GM18505 (cell line): ENCODE measurements at regions not wholly inside any gene's neighbourhood (a gene's known extent, or its start where the extent isn't known, plus 50 kb on each side); places are given as distances from the start of the nearest gene placed in this dataset.

ENCODE experiments used
- ATAC-seq: cut with Tn5 transposase; IDR thresholded peaks from one replicate; pipeline ENCODE4 v1.9.1; 2021; ENCODE audit not compliant: unreplicated experiment
- POLR2A ChIP-seq: IDR thresholded peaks from 4 replicates; pipeline ENCODE4 v1.6.1; 2011; ENCODE audit warnings: borderline replicate concordance; ENCODE audit not compliant: insufficient read depth, insufficient read length; ENCODE audit errors: extremely low read depth

DNA sequence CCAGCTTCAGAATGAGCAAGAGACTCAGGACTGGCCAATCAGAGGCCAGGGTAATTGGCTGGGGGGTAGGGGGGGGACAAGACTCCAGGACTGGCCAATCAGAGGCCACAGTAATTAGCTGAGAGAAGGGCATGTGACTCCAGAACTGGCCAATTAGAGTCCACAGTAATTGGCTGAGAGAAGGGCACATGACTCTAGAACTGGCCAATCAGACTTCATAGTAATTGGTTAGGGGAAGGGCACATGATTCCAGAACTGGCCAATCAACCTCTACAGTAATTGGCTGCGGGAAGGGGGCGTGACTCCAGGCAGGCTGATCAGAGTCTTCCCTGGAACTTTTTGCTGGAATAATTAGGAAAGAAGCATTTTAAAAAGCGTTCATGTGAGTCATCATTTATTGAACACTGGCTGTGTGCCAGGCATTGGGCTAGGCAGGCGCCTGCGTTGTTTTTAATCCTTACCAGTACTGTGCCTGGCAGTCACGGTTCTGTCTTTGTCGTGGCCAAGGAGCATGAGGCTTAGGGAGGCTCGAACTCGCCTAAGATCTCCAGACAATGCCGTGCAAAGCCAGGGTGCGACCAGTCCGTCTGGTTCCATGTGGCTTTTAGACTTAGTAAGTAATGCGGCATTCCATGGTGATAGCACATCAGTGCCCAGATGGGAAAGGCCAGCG, 508.1 kb downstream of the TBC1D22A start:
- no peak for TF ChIP-seq POLR2A
- ATAC-seq = no peak

DNA sequence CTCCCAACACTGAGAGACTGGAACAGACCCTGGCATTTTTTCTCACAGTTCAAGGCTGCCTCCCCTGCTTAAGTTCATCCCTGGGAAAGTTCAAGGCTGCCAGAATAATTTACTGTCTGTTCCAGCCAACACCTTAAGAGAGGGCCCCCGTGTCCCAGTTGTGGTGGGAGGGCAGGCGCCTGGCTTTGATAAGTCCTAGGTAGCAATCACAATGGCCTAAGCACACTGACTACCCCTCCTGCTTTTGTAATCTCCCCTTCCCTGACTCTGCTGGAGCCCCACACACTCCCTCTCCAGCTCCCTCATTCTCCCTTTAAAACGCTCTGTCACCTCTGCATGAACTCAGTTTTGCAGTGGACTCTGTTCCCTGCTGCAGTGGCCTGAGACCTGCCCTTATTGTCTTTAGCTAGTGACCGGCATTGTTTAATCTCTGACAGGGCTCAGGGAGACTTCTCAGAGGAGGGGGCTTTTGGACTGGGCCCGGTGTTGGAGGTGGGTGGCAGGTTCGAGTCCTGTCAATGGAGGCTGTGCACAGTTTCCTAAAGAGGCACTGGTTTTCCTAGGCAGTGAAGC, 507.2 kb downstream of the TBC1D22A start:
- TF ChIP-seq POLR2A = no peak
- no peak for ATAC-seq

DNA sequence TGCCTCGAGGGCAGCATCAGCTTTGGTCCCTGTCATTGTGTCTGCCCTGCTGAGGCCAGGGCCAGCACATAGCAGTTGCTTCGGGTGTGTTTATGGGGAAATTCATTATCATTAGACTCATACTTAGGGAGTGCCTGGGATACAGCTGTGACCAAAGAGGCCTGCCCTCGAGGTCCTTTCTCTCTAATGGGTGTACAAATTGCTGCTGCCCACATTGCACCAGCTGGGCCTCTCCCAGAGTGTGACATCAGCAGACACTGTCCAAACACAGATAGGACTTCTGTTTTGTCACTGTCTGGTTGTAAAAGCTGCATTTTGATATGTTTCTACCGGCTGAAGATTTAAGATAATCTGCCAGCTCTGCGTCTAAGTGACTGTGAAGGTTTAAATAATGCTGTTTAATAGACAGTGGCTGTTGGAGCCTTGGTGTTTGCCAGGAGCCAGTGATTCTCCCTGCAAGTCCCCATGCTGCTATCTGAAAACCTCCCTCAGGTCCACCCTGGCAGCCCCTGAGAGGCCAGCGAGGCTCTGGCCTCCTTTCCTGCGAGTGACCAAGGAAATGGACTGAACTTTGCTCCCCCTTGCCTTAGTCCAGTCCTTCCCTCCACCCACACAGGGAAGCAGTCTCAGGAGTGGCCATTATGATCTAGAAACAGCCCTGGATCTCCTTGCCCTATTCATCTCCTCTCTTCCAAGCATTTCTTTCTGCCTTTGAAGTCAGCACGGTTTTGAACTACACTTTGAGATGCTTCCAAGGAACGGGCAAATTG, 505.2 kb downstream of the TBC1D22A start:
- ATAC-seq = no peak
- TF ChIP-seq POLR2A = no peak

DNA sequence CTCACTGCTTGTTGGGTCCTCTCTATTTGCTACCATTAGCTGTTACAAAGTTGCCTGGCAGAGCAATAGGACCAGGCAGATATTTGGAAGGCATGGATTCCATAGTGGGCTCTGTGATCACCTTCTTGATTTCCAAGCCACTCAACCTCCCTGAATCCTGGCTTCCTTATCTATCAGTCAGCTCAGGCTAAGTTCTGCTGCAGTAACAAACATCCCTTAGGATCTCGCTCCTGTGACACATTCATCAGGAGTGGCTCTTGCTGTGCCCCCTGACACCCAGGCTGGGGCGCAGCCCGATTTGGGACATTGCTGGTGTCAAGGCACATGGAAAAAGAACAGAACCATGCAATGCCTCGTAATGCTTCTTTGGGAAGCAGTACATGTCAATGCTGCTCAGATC, 503.9 kb downstream of the TBC1D22A start:
- no peak for TF ChIP-seq POLR2A
- no peak for ATAC-seq

DNA sequence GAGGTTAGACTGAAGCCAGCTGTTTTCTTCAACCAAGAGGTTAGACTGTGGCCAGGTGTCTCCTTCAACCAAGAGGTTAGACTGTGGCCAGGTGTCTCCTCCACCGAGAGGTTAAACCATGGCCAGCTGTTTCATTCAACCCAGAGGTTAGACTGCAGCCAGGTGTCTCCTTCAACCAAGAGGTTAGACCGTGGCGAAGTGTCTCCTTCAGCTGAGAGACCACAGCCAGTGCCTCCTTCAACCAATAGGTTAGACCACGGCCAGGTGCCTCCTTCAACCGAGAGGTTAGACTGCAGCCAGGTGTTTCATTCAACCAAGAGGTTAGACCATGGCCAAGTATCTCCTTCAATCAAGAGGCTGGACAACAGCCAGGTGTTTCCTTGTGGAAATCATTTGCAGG, 498.1 kb downstream of the TBC1D22A start:
- ATAC-seq = no peak
- no peak for TF ChIP-seq POLR2A

DNA sequence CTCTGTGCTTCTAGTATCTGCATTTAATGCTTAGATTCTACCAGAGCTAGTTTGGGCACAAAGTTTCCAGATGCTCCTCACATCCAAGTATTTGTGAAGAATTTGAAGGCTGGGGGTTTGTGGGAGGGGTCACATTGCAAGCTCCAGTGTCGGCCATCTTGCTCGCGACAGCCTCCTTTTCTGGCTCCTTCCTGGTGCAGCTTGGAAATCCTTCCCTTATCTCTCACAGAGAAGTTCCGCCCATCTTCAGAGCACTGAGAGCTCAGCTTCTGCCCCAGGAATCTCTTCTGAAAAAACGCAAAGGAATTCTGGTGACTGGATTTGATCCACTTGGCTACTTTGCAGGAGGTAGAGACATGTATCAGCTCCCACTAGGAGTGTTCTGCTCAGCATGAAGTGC, 497.5 kb downstream of the TBC1D22A start:
- ATAC-seq = no peak
- TF ChIP-seq POLR2A = no peak

DNA sequence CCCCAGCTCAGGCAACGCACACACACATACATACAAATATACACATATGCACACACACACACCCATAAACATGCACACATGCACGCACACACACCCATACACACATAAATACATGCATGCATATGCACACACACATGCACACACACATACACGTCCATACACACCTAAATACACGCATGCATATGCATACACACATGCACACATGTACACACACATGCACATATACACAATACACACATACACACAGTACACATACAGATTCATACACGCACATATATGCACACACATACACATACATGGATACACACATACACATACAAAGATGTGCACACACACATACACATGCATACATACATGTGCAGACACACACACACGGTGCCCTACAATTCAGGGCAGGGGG, 496.6 kb downstream of the TBC1D22A start:
- no peak for ATAC-seq
- no peak for TF ChIP-seq POLR2A

DNA sequence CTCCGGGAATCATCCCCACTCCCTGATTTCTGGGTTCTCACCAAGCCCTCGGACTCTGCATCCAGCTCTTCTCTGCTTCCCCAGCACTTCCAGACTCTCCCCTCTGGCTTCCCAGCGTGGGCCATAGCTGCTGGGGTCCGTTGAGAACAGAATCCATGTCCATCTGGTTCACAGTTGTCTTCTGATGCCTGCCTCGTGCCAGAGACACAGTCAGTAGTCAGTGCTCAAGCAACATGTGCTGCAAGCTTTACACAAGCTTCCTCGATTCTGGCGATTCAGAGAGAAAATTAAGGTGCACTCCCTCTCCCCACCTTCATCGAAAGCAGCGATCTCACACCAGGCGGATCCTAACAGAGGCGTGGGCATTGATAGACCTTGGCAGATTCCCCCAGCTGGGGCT, 495.5 kb downstream of the TBC1D22A start:
- no peak for TF ChIP-seq POLR2A
- no peak for ATAC-seq

DNA sequence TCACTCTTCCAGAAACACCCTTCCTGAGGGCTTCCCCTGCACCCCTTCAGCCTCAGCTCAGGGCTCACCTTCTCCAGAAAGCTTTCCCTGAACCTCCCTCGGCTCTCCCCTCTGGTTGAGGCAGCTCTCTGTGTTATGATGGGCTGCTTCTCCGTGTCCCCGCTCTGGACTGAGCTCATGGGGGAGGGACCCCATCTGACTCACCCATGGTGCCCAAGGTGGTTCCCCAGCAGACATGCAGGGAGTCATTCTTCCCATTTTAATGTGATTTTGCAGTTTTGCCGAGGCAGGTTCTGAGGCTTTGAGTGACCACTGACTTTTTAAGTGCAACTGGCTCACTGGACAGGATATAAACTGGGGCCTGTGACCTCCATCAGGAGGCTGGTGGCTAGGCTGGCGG, 495.1 kb downstream of the TBC1D22A start:
- no peak for ATAC-seq
- no peak for TF ChIP-seq POLR2A

DNA sequence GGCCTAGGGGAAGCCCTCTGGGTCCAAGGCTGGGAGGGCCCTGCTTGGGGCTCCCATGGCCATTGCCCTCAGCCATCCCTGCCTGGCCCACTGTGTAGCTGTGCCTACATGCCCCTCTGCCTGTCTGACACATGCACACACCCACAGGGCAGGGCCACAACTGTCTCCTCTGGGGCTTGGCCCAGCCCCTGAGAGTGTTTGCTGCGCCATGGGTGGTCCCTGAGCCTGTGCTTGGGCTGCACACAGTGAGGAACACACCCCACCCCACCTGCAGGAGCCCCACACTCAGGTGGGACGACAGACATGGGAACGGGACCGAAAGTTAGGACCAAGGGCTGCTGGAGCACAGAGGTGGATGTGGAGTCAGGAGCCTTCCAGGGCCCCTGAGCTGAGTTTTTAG, 489.5 kb downstream of the TBC1D22A start:
- TF ChIP-seq POLR2A = no peak
- ATAC-seq = no peak

DNA sequence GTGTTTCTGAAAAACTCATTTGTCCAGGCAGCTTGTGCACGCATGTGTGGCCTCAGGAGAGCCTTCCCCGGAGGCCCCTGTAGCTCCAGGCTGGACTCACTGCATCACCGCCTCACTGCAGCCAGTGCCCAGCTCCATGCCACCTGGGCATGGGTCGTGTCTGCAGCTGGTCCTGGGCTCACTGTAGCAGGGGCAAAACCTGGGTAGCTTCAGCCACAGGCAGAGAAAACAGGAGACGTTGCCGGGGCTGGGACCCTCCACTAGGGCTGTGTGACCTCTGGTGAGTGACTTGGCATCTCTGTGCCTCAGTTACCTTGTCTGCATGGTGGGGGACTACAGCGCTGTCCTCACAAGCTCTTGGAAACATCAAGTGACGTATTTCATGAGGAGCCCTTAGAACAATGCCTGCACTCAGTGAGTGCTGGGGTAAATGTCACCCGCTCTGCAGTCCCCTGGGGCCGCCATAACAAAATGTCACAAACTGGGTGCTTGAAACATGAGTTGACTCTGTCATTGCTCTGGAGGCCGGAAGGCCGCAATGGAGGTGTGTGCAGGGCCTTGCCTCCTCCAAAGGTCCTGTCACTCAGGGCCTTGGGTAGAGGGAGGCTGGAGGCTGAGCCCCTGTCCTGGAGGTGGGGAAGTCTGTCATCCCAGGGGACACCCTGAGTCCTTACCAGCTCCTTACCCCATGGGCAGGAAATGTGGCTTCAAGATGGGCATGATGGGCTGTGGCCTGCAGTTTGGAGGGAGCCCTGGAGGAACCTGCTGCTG, 488.7 kb downstream of the TBC1D22A start:
- TF ChIP-seq POLR2A = no peak
- ATAC-seq = no peak

DNA sequence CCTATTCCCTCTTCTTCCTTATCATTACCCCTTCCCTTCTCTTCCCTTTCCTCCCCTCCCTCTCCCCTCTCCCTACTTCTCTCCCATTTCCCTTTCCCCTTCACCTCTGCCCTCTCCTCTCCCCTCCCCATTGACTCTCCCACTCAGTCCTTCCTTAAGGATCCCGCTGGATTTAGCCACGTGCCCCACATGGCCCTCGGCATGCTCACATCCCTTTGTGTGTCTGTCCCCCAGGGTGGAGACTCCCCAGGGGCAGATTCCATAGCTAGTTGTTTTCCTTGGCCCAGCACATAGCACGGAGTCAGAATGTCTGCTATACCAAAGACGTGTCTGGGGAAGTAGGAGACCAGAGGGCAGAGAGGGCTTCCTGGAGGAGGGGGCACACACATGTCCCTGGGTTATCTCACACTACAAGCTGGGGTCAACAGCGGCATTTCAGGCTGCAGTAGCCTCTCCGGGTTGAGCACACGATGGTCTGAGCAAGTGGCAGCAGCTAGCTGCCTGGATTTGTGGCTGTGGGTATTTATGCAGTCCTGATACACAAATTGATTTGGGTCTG, 487.0 kb downstream of the TBC1D22A start:
- ATAC-seq = no peak

DNA sequence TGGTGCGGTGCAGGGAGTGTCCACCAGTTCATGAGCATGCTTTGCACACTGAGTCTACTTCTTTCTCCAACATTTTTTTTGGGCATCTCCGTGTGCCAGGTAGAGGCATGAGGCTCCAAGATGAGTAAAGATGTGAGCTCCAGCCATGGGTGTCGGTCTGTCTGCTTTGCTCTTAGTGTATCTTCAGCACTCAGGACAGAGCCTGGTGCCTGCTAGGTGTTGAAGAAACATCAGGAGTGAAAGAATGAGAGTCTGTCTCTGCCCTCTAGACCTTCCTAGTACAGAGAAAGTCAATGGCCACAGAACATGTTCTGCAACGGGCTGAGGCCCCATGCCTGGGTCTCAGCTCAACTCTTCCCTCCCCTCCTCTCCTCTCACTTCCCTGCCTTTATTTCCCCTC, 486.5 kb downstream of the TBC1D22A start:
- no peak for TF ChIP-seq POLR2A

More for the DNA sequence above, 487.0 kb downstream of the TBC1D22A start:
- TF ChIP-seq POLR2A = no peak

More for the DNA sequence above, 486.5 kb downstream of the TBC1D22A start:
- ATAC-seq = no peak
